ENCODE measurements at regions not wholly inside any gene's neighbourhood (a gene's known extent, or its start where the extent isn't known, plus 50 kb on each side); places are given as distances from the start of the nearest gene placed in this dataset.

DNA sequence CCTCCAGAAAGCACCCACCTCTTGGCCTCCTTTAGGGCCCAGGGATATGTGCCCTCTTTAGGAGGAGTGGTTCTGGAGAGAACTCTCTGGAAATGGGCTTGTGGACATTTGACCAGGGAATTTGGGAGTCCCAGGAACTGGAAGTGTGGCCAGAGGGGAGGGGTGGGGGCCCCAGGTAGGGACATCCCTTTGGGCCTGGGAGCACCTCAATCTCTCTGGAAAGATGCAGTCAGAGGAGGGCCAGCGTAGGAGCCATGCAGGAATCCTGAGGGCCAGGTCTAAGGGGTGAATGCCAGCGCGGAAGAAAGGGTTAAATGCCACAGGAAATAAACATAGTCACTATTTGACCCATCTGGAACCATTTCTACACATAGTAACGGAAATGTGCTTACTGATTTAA, 50.3 kb upstream of the ITGA11 start:
- TF ChIP-seq MYC (IDR thresholded peaks at IDR 0.05; ENCODE audit: borderline replicate concordance, low read length), result no peak
- no peak for TF ChIP-seq RAD21 (conservative IDR thresholded peaks at IDR 0.05 in 1 of 2, IDR thresholded peaks at IDR 0.05 in 1 of 2)
- no peak for TF ChIP-seq PHF8 (IDR thresholded peaks at IDR 0.05; ENCODE audit: borderline replicate concordance, low read depth)
- TF ChIP-seq, protein P1, sequence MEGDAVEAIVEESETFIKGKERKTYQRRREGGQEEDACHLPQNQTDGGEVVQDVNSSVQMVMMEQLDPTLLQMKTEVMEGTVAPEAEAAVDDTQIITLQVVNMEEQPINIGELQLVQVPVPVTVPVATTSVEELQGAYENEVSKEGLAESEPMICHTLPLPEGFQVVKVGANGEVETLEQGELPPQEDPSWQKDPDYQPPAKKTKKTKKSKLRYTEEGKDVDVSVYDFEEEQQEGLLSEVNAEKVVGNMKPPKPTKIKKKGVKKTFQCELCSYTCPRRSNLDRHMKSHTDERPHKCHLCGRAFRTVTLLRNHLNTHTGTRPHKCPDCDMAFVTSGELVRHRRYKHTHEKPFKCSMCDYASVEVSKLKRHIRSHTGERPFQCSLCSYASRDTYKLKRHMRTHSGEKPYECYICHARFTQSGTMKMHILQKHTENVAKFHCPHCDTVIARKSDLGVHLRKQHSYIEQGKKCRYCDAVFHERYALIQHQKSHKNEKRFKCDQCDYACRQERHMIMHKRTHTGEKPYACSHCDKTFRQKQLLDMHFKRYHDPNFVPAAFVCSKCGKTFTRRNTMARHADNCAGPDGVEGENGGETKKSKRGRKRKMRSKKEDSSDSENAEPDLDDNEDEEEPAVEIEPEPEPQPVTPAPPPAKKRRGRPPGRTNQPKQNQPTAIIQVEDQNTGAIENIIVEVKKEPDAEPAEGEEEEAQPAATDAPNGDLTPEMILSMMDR (IDR thresholded peaks at IDR 0.05), result no peak
- TF ChIP-seq EP300 (IDR thresholded peaks at IDR 0.05), result no peak
- TF ChIP-seq JUN (IDR thresholded peaks at IDR 0.05), result no peak
- TF ChIP-seq ZC3H11A (IDR thresholded peaks at IDR 0.05), result no peak
- TF ChIP-seq PBX3 (IDR thresholded peaks at IDR 0.05), result no peak
- no peak for TF ChIP-seq REST (IDR thresholded peaks at IDR 0.05)
